ENCODE measurements at regions not wholly inside any gene's neighbourhood (a gene's known extent, or its start where the extent isn't known, plus 50 kb on each side); places are given as distances from the start of the nearest gene placed in this dataset.

DNA sequence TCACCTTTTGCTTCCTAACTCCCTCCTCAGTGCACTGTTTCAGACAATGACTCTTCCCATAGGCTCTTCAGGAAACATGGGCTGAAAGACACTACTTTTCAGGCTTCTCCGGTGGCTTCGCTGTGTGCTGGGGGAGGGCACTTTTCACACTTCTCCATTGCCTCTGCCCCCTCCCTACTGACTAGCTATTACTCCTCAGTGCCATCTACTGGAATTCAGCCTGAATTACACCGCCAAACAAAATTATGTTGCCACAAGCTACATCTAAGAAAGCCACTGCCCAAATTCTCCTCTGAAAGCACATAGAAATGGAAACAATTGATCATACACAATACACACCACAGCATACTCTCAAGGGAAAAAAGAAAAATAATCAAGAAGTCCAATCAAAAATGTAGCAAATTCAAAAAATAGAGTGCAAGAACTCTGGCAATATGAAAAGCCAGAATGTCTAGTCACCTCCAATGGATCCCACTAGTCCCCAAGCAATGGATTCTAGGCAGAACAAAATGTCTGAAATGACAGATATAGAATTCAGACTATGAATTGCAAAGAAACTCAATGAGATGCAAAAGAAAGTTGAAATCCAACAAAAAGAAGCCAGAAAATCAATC is 1139.4 kb upstream of the GYPC start:
- TF ChIP-seq EZH2 (IDR thresholded peaks at IDR 0.05; ENCODE audit: low read depth, unreplicated experiment): no peak
- TF ChIP-seq CTCF (conservative IDR thresholded peaks at IDR 0.05; ENCODE audit: low read depth in 2 of 2): peak; percentile 70 to 78
- TF ChIP-seq POLR2AphosphoS5 (IDR thresholded peaks at IDR 0.05; ENCODE audit: low read depth): no peak
- TF ChIP-seq REST (IDR thresholded peaks at IDR 0.05; ENCODE audit: unreplicated experiment): no peak
- no peak for TF ChIP-seq EZH2phosphoT487 (IDR thresholded peaks at IDR 0.05; ENCODE audit: unreplicated experiment)
- no peak for TF ChIP-seq ZNF114 (CRISPR knock-in tag; IDR thresholded peaks at IDR 0.05)
- no peak for TF ChIP-seq JUNB (IDR thresholded peaks at IDR 0.05; ENCODE audit: unreplicated experiment)
- TF ChIP-seq, protein P1, sequence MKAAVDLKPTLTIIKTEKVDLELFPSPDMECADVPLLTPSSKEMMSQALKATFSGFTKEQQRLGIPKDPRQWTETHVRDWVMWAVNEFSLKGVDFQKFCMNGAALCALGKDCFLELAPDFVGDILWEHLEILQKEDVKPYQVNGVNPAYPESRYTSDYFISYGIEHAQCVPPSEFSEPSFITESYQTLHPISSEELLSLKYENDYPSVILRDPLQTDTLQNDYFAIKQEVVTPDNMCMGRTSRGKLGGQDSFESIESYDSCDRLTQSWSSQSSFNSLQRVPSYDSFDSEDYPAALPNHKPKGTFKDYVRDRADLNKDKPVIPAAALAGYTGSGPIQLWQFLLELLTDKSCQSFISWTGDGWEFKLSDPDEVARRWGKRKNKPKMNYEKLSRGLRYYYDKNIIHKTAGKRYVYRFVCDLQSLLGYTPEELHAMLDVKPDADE (IDR thresholded peaks at IDR 0.05): no peak
- no peak for TF ChIP-seq CREB1 (CRISPR knock-in tag; IDR thresholded peaks at IDR 0.05; ENCODE audit: low read depth)
- TF ChIP-seq NANOG (IDR thresholded peaks at IDR 0.05; ENCODE audit: borderline replicate concordance): no peak
- TF ChIP-seq STAT1 (IDR thresholded peaks at IDR 0.05; ENCODE audit: unreplicated experiment): no peak
- no peak for TF ChIP-seq ZNF331 (CRISPR knock-in tag; IDR thresholded peaks at IDR 0.05; ENCODE audit: low read depth)
- TF ChIP-seq, protein P2, sequence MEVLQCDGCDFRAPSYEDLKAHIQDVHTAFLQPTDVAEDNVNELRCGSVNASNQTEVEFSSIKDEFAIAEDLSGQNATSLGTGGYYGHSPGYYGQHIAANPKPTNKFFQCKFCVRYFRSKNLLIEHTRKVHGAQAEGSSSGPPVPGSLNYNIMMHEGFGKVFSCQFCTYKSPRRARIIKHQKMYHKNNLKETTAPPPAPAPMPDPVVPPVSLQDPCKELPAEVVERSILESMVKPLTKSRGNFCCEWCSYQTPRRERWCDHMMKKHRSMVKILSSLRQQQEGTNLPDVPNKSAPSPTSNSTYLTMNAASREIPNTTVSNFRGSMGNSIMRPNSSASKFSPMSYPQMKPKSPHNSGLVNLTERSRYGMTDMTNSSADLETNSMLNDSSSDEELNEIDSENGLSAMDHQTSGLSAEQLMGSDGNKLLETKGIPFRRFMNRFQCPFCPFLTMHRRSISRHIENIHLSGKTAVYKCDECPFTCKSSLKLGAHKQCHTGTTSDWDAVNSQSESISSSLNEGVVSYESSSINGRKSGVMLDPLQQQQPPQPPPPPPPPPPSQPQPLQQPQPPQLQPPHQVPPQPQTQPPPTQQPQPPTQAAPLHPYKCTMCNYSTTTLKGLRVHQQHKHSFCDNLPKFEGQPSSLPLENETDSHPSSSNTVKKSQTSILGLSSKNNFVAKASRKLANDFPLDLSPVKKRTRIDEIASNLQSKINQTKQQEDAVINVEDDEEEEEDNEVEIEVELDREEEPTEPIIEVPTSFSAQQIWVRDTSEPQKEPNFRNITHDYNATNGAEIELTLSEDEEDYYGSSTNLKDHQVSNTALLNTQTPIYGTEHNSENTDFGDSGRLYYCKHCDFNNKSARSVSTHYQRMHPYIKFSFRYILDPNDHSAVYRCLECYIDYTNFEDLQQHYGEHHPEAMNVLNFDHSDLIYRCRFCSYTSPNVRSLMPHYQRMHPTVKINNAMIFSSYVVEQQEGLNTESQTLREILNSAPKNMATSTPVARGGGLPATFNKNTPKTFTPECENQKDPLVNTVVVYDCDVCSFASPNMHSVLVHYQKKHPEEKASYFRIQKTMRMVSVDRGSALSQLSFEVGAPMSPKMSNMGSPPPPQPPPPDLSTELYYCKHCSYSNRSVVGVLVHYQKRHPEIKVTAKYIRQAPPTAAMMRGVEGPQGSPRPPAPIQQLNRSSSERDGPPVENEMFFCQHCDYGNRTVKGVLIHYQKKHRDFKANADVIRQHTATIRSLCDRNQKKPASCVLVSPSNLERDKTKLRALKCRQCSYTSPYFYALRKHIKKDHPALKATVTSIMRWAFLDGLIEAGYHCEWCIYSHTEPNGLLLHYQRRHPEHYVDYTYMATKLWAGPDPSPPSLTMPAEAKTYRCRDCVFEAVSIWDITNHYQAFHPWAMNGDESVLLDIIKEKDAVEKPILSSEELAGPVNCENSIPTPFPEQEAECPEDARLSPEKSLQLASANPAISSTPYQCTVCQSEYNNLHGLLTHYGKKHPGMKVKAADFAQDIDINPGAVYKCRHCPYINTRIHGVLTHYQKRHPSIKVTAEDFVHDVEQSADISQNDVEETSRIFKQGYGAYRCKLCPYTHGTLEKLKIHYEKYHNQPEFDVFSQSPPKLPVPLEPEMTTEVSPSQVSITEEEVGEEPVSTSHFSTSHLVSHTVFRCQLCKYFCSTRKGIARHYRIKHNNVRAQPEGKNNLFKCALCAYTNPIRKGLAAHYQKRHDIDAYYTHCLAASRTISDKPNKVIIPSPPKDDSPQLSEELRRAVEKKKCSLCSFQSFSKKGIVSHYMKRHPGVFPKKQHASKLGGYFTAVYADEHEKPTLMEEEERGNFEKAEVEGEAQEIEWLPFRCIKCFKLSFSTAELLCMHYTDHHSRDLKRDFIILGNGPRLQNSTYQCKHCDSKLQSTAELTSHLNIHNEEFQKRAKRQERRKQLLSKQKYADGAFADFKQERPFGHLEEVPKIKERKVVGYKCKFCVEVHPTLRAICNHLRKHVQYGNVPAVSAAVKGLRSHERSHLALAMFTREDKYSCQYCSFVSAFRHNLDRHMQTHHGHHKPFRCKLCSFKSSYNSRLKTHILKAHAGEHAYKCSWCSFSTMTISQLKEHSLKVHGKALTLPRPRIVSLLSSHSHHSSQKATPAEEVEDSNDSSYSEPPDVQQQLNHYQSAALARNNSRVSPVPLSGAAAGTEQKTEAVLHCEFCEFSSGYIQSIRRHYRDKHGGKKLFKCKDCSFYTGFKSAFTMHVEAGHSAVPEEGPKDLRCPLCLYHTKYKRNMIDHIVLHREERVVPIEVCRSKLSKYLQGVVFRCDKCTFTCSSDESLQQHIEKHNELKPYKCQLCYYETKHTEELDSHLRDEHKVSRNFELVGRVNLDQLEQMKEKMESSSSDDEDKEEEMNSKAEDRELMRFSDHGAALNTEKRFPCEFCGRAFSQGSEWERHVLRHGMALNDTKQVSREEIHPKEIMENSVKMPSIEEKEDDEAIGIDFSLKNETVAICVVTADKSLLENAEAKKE (CRISPR knock-in tag; IDR thresholded peaks at IDR 0.05): no peak
